ENCODE measurements at regions not wholly inside any gene's neighbourhood (a gene's known extent, or its start where the extent isn't known, plus 50 kb on each side); places are given as distances from the start of the nearest gene placed in this dataset.

DNA sequence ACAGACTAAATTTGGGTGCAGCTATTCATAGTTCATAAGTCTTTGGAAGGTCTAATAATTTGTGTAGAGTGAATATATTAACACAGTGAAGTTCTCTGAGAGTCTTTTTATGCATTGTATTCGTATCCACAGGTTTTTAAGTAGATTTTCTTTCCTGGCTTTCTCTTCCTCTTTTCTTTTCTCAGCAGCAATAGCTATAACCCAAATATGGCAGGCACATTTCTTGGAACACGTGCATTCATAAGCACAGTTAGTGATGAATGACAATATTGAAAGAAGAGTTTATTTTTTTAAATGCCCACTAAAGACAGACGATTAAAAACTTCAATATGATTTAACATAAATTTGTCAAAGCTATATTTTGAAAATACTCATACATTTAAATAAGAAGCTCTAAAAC is 220.5 kb upstream of the MBL2 start:
- intact Hi-C loops (cut with DNase I), result no loop called here
- WGBS, 3 donors, result 74 to 85% (median 83%) methylated on average over 3 of the region's 3 CpGs
- TF ChIP-seq, protein P1, sequence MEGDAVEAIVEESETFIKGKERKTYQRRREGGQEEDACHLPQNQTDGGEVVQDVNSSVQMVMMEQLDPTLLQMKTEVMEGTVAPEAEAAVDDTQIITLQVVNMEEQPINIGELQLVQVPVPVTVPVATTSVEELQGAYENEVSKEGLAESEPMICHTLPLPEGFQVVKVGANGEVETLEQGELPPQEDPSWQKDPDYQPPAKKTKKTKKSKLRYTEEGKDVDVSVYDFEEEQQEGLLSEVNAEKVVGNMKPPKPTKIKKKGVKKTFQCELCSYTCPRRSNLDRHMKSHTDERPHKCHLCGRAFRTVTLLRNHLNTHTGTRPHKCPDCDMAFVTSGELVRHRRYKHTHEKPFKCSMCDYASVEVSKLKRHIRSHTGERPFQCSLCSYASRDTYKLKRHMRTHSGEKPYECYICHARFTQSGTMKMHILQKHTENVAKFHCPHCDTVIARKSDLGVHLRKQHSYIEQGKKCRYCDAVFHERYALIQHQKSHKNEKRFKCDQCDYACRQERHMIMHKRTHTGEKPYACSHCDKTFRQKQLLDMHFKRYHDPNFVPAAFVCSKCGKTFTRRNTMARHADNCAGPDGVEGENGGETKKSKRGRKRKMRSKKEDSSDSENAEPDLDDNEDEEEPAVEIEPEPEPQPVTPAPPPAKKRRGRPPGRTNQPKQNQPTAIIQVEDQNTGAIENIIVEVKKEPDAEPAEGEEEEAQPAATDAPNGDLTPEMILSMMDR (IDR thresholded peaks at IDR 0.05), result no peak
- TF ChIP-seq POLR2A (IDR thresholded peaks at IDR 0.05) (no peak), EP300 (IDR thresholded peaks at IDR 0.05) (no peak)
- no peak for DNase-seq
- no peaks in the 10 kb centered on the region for H3K27me3 ChIP-seq
- H3K9me3 ChIP-seq, result no peaks in the 10 kb centered on the region
- H3K27ac ChIP-seq, result no peak overlapping the region
- no peaks in the 10 kb centered on the region for H3K4me1 ChIP-seq (ENCODE audit: insufficient read depth)
- no peak overlapping the region for H3K4me3 ChIP-seq
- no peaks in the 10 kb centered on the region for H3K36me3 ChIP-seq

DNA sequence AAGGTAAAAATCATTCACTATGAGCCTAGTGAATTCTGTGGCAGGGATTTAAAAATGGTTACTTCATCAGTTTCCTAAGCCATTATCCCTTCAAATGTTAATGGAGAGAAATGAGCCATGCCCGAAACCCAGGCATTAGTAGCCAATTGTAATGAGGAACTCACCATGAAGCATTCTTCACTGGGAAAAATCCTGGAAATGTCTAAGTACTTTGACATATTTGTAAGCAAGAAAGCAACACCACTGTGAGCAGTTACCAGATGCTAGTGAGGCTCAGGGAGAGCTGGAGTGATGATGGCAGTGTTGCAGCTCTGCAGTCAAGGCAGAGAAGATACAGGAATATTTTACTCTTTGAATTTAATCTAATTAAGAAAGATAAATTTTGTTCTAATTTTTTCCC is 220.0 kb upstream of the MBL2 start:
- Histone ChIP-seq H3K27me3 (no peaks in the 10 kb centered on the region), H3K4me3 (no peak overlapping the region), H3K9me3 (no peaks in the 10 kb centered on the region), H3K27ac (no peak overlapping the region), H3K4me1 (ENCODE audit: insufficient read depth) (no peaks in the 10 kb centered on the region), H3K36me3 (no peaks in the 10 kb centered on the region)
- no peak for DNase-seq
- intact Hi-C loops (cut with DNase I), result no loop called here
- WGBS, 3 donors, result 93 to 100% (median 94%) methylated on average over 1 of the region's 1 CpG
- no peak for TF ChIP-seq EP300 (IDR thresholded peaks at IDR 0.05)
- no peak for TF ChIP-seq POLR2A (IDR thresholded peaks at IDR 0.05)
- TF ChIP-seq, protein P1 (IDR thresholded peaks at IDR 0.05), result no peak

- H3K4me1 ChIP-seq (ENCODE audit: insufficient read depth), result no peaks in the 10 kb centered on the region
- no peaks in the 10 kb centered on the region for H3K9me3 ChIP-seq
- TF ChIP-seq, protein P1 (IDR thresholded peaks at IDR 0.05), result no peak
- TF ChIP-seq EP300 (IDR thresholded peaks at IDR 0.05) (no peak), POLR2A (IDR thresholded peaks at IDR 0.05) (no peak)
- H3K27me3 ChIP-seq, result no peaks in the 10 kb centered on the region
- WGBS, 3 donors, result 93 to 96% (median 96%) methylated on average over 2 of the region's 2 CpGs
- no peak overlapping the region for H3K27ac ChIP-seq
- no peak for DNase-seq
- no peaks in the 10 kb centered on the region for H3K36me3 ChIP-seq
- H3K4me3 ChIP-seq, result no peak overlapping the region
- intact Hi-C loops (cut with DNase I), result no loop called here
Observed at GRCh38 chr10:52988923-52989322, 216.3 kb upstream of the MBL2 start.

- intact Hi-C loops (cut with DNase I), result no loop called here
- H3K4me3 ChIP-seq, result no peak overlapping the region
- H3K9me3 ChIP-seq, result no peaks in the 10 kb centered on the region
- H3K4me1 ChIP-seq (ENCODE audit: insufficient read depth), result no peaks in the 10 kb centered on the region
- TF ChIP-seq POLR2A (IDR thresholded peaks at IDR 0.05), result no peak
- no peak for DNase-seq
- H3K36me3 ChIP-seq, result no peaks in the 10 kb centered on the region
- H3K27ac ChIP-seq, result no peak overlapping the region
- WGBS, 3 donors, result 68 to 98% (median 98%) methylated on average over 2 of the region's 2 CpGs
- no peaks in the 10 kb centered on the region for H3K27me3 ChIP-seq
Observed at GRCh38 chr10:52986125-52986524, 213.5 kb upstream of the MBL2 start.

DNA sequence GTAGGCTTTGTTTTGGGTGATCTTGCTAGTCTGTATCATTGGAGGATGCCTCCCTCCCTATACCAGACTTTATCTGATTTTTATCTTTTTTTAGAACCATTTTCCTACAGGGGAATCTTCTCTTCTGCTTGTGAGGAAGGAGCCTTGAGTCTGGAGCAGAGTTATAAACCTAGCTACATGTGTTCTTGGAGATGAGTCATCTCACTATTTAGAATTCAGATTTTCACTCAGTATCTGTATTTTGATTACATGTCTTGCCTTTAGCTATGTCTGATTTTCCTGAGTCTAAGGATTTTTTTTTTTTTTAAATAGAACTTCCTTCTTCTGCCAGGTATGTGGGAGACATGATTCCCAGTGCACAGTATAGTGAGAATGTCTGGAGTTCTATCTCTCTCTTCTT is 211.6 kb upstream of the MBL2 start:
- H3K4me3 ChIP-seq, result no peak overlapping the region
- DNase-seq, result no peak
- TF ChIP-seq, protein P1 (IDR thresholded peaks at IDR 0.05), result no peak
- TF ChIP-seq EP300 (IDR thresholded peaks at IDR 0.05) (no peak), POLR2A (IDR thresholded peaks at IDR 0.05) (no peak)
- no peaks in the 10 kb centered on the region for H3K9me3 ChIP-seq
- H3K4me1 ChIP-seq (ENCODE audit: insufficient read depth), result no peaks in the 10 kb centered on the region
- H3K36me3 ChIP-seq, result no peaks in the 10 kb centered on the region
- H3K27ac ChIP-seq, result no peak overlapping the region
- H3K27me3 ChIP-seq, result no peaks in the 10 kb centered on the region
- intact Hi-C loops (cut with DNase I), result no loop called here
